HEK293 (cell line): ENCODE measurements at regions not wholly inside any gene's neighbourhood (a gene's known extent, or its start where the extent isn't known, plus 50 kb on each side); places are given as distances from the start of the nearest gene placed in this dataset.
"Not testable (repeated sequence)": the region's sequence is repeated elsewhere in the genome, so short reads cannot be mapped to it uniquely, and the experiment has no call there.

Source experiments
- CTCF ChIA-PET: fragments of 350-600 bp; formaldehyde crosslinking; extraction: SDS; loops from one replicate; lab custom pipeline; 2021; ENCODE audit warnings: antibody characterized with exemption; lab: Yijun Ruan, JAX
- POLR2A ChIA-PET: fragments of 300-600 bp; formaldehyde crosslinking; extraction: SDS; loops from one replicate; lab custom pipeline; 2020; ENCODE audit warnings: antibody characterized with exemption, inconsistent platforms; lab: Yijun Ruan, JAX
- H3K27ac ChIP-seq: fragments of 200-500 bp; sonication (Bioruptor generic); 2 replicates; pipeline ENCODE4 v1.5.1; 2014; ENCODE audit warnings: low read depth, low read length, control low read depth, inconsistent platforms; ENCODE audit errors: extremely low read depth
- H3K36me3 ChIP-seq, 2 experiments: fragments of 200-500 bp in 1 of 2; sonication (Bioruptor generic) in 1 of 2; 1 replicate in 1 of 2; 2 replicates in 1 of 2; pipeline ENCODE4 v1.5.1; 2014 to 2017; ENCODE audit warnings: inconsistent platforms in 2 of 2, low read length in 2 of 2; ENCODE audit not compliant: control insufficient read depth in 2 of 2, insufficient read depth in 1 of 2
- H3K4me1 ChIP-seq: fragments of 200-500 bp; sonication (Bioruptor generic); 2 replicates; pipeline ENCODE4 v1.5.1; 2014; ENCODE audit warnings: mild to moderate bottlenecking, low read length, inconsistent platforms; ENCODE audit not compliant: control insufficient read depth, insufficient read depth
- H3K4me3 ChIP-seq: 2 replicates; pipeline ENCODE4 v1.5.1; 2011; ENCODE audit warnings: low read depth, mild to moderate bottlenecking, control low read depth, low read length, moderate library complexity
- H3K9me3 ChIP-seq: fragments of 200-500 bp; sonication (Bioruptor generic); 2 replicates; pipeline ENCODE4 v1.5.1; 2014; ENCODE audit warnings: low read depth, low read length, inconsistent platforms; ENCODE audit not compliant: control insufficient read depth, insufficient read depth
- ATF2 ChIP-seq: fragments of 450-650 bp; formaldehyde crosslinking; IDR thresholded peaks from 2 replicates; pipeline ENCODE4 v1.5.1; 2016; ENCODE audit warnings: missing biosample characterization, missing genetic modification characterization, low read depth
- FEZF1 ChIP-seq: fragments of 450-650 bp; formaldehyde crosslinking; IDR thresholded peaks from 2 replicates; pipeline ENCODE4 v1.5.1; 2016; ENCODE audit warnings: missing biosample characterization, missing genetic modification characterization
- GFI1B ChIP-seq: fragments of 450-650 bp; formaldehyde crosslinking; IDR thresholded peaks from 2 replicates; pipeline ENCODE4 v1.5.1; 2016; ENCODE audit warnings: missing biosample characterization, missing genetic modification characterization
- GLI4 ChIP-seq: fragments of 450-650 bp; formaldehyde crosslinking; IDR thresholded peaks from 2 replicates; pipeline ENCODE4 v1.5.1; 2016; ENCODE audit warnings: missing biosample characterization, missing genetic modification characterization
- INSM2 ChIP-seq: fragments of 450-650 bp; formaldehyde crosslinking; IDR thresholded peaks from 2 replicates; pipeline ENCODE4 v1.5.1; 2016; ENCODE audit warnings: missing biosample characterization, missing genetic modification characterization
- KLF16 ChIP-seq: fragments of 450-650 bp; formaldehyde crosslinking; IDR thresholded peaks from 2 replicates; pipeline ENCODE4 v1.5.1; 2017; ENCODE audit warnings: missing biosample characterization, missing genetic modification characterization
- OSR2 ChIP-seq: fragments of 450-650 bp; formaldehyde crosslinking; IDR thresholded peaks from 2 replicates; pipeline ENCODE4 v1.5.1; 2016; ENCODE audit warnings: missing biosample characterization, missing genetic modification characterization
- PRDM10 ChIP-seq: fragments of 450-650 bp; formaldehyde crosslinking; IDR thresholded peaks from 2 replicates; pipeline ENCODE4 v1.5.1; 2016; ENCODE audit warnings: missing biosample characterization, missing genetic modification characterization
- SCRT2 ChIP-seq: fragments of 450-650 bp; formaldehyde crosslinking; IDR thresholded peaks from 2 replicates; pipeline ENCODE4 v1.5.1; 2016; ENCODE audit warnings: missing biosample characterization, missing genetic modification characterization
- TCF7L2 ChIP-seq: IDR thresholded peaks from 2 replicates; pipeline ENCODE4 v1.6.1; 2011; ENCODE audit warnings: low read depth, mild to moderate bottlenecking, inconsistent platforms, low read length, moderate library complexity, borderline replicate concordance
- ZBTB1 ChIP-seq: fragments of 450-650 bp; formaldehyde crosslinking; IDR thresholded peaks from 2 replicates; pipeline ENCODE4 v1.5.1; 2016; ENCODE audit warnings: missing biosample characterization, missing genetic modification characterization
- ZFHX2 ChIP-seq: fragments of 450-650 bp; formaldehyde crosslinking; conservative IDR thresholded peaks from 2 replicates; pipeline ENCODE4 v1.5.1; 2016; ENCODE audit warnings: missing biosample characterization, missing genetic modification characterization
- ZNF202 ChIP-seq: fragments of 450-650 bp; formaldehyde crosslinking; IDR thresholded peaks from 2 replicates; pipeline ENCODE4 v1.5.1; 2016; ENCODE audit warnings: missing biosample characterization, missing genetic modification characterization, borderline replicate concordance
- ZNF473 ChIP-seq: fragments of 450-650 bp; formaldehyde crosslinking; IDR thresholded peaks from 2 replicates; pipeline ENCODE4 v1.5.1; 2017; ENCODE audit warnings: missing biosample characterization, missing genetic modification characterization
- ZNF518A ChIP-seq: fragments of 450-650 bp; formaldehyde crosslinking; conservative IDR thresholded peaks from 2 replicates; pipeline ENCODE4 v1.5.1; 2016; ENCODE audit warnings: low read depth, missing biosample characterization, missing genetic modification characterization
- ZNF548 ChIP-seq: fragments of 450-650 bp; formaldehyde crosslinking; IDR thresholded peaks from 2 replicates; pipeline ENCODE4 v1.5.1; 2016; ENCODE audit warnings: missing biosample characterization, missing genetic modification characterization
- ZNF549 ChIP-seq: fragments of 450-650 bp; IDR thresholded peaks from 2 replicates; pipeline ENCODE4 v1.5.1; 2018; ENCODE audit warnings: missing biosample characterization, missing genetic modification characterization, mild to moderate bottlenecking, inconsistent platforms, moderate library complexity
- ZNF558 ChIP-seq: fragments of 450-650 bp; formaldehyde crosslinking; IDR thresholded peaks from 2 replicates; pipeline ENCODE4 v1.5.1; 2016; ENCODE audit warnings: missing biosample characterization, missing genetic modification characterization
- ZNF585B ChIP-seq: fragments of 450-650 bp; formaldehyde crosslinking; IDR thresholded peaks from 2 replicates; pipeline ENCODE4 v1.5.1; 2016; ENCODE audit warnings: missing biosample characterization, missing genetic modification characterization
- ZNF707 ChIP-seq: fragments of 450-650 bp; formaldehyde crosslinking; IDR thresholded peaks from 2 replicates; pipeline ENCODE4 v1.5.1; 2016; ENCODE audit warnings: missing biosample characterization, missing genetic modification characterization

- H3K9me3 ChIP-seq: no peaks in the 10 kb centered on the region
- TF ChIP-seq ZNF549 (tag by site-specific recombination) (no peak), ZFHX2 (tag by site-specific recombination) (no peak), OSR2 (no peak), GLI4 (tag by site-specific recombination) (no peak), KLF16 (tag by site-specific recombination) (no peak), ZNF585B (tag by site-specific recombination) (no peak), PRDM10 (tag by site-specific recombination) (no peak)
- no peak overlapping the region for H3K27ac ChIP-seq
- ChIA-PET POLR2A (no interaction called here), CTCF (no interaction called here)
- H3K36me3 ChIP-seq: no peaks in the 10 kb centered on the region
- H3K4me3 ChIP-seq: no peak overlapping the region
- H3K4me1 ChIP-seq: no peaks in the 10 kb centered on the region
Observed at GRCh38 chr4:67275179-67275750, 270.0 kb downstream of the CENPC start.

GRCh38 chr4:67274671-67275070 is 270.6 kb downstream of the CENPC start:
- H3K9me3 ChIP-seq, H3K4me1 ChIP-seq, H3K36me3 ChIP-seq, H3K27ac ChIP-seq, H3K4me3 ChIP-seq, CTCF ChIA-PET, POLR2A ChIA-PET: not testable (repeated sequence)

GRCh38 chr4:67273666-67274065 is 271.6 kb downstream of the CENPC start:
- POLR2A ChIA-PET: no interaction called here
- no peaks in the 10 kb centered on the region for H3K9me3 ChIP-seq
- H3K27ac ChIP-seq: no peak overlapping the region
- H3K4me3 ChIP-seq: no peak overlapping the region
- no peaks in the 10 kb centered on the region for H3K4me1 ChIP-seq
- no peaks in the 10 kb centered on the region for H3K36me3 ChIP-seq
- CTCF ChIA-PET: no interaction called here
- TF ChIP-seq ZNF518A (tag by site-specific recombination) (no peak), ZNF548 (tag by site-specific recombination) (no peak), ZNF473 (no peak), ZNF558 (tag by site-specific recombination) (no peak), GFI1B (tag by site-specific recombination) (no peak), ZNF202 (tag by site-specific recombination) (no peak), ZNF707 (tag by site-specific recombination) (no peak), SCRT2 (tag by site-specific recombination) (no peak), TCF7L2 (no peak), ZBTB1 (tag by site-specific recombination) (no peak), FEZF1 (tag by site-specific recombination) (no peak), ATF2 (tag by site-specific recombination) (no peak), INSM2 (no peak)
